ENCODE measurements at regions not wholly inside any gene's neighbourhood (a gene's known extent, or its start where the extent isn't known, plus 50 kb on each side); places are given as distances from the start of the nearest gene placed in this dataset.

DNA sequence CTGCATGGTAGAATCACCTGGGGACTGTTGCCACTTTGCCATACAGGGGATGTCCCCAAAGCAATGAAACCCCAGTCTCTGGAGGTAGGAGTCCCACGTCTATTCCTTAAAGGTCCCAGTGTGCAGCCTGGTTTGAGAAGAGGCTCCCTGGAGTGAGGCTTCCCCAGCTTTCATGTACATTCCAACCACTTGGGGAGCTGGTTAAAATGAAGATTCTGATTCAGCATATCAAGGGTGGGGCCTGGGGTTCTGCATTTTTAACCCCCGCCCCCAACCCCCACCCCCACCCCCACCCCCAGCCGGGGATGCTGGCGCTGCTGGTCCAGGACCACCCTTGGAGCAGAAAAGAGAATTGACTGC lies 241.2 kb downstream of the FOXL1 start:
- DNase-seq (ENCODE audit: low read depth, low spot score) (no peak), FAIRE-seq (no peak), ATAC-seq (no peak)
- WGBS (ENCODE audit: insufficient coverage, insufficient replicate concordance, low lambda C conversion rate, missing lambda C conversion rate), result 0% methylated on average over 3 of the region's 4 CpGs
- H4K20me1 ChIP-seq (ENCODE audit: control insufficient read depth, insufficient read depth), result no peaks in the 10 kb centered on the region
- intact Hi-C loops (cut with micrococcal nuclease; ENCODE audit: unreplicated experiment) (no loop called here), in situ Hi-C loops (cut with MboI) (no loop called here)
- no peak overlapping the region for H3K4me2 ChIP-seq (ENCODE audit: control insufficient read depth, insufficient read depth)
- RAD21 ChIA-PET (ENCODE audit: unreplicated experiment), result no interaction called here
- no peaks in the 10 kb centered on the region for H3K79me2 ChIP-seq (ENCODE audit: control insufficient read depth, insufficient read depth, low read length)
- no peaks in the 10 kb centered on the region for H3K4me1 ChIP-seq (ENCODE audit: control insufficient read depth, insufficient read depth, low read length)
- no peak overlapping the region for H2AFZ ChIP-seq (ENCODE audit: control insufficient read depth, low read depth, low read length)
- H3K4me3 ChIP-seq, result no peak overlapping the region
- BruUV-seq (replicated peaks), result no TSS peak
- no peak overlapping the region for H3K27ac ChIP-seq (ENCODE audit: control insufficient read depth, insufficient read depth)
- no peaks in the 10 kb centered on the region for H3K36me3 ChIP-seq (ENCODE audit: control insufficient read depth in 2 of 2, insufficient read depth in 2 of 2, low read length in 1 of 2)
- POLR2A ChIA-PET, result no interaction called here
- H3K9me3 ChIP-seq (replicated peaks; ENCODE audit: control insufficient read depth, insufficient read depth, low read length), result no peaks in the 10 kb centered on the region
- no peak overlapping the region for H3K9ac ChIP-seq (ENCODE audit: control insufficient read depth, insufficient read depth, low read length)
- no peaks in the 10 kb centered on the region for H3K27me3 ChIP-seq (replicated peaks in 1 of 2; ENCODE audit: control insufficient read depth in 2 of 2, insufficient read depth in 2 of 2, low read length in 1 of 2)
- TF ChIP-seq, protein P1, sequence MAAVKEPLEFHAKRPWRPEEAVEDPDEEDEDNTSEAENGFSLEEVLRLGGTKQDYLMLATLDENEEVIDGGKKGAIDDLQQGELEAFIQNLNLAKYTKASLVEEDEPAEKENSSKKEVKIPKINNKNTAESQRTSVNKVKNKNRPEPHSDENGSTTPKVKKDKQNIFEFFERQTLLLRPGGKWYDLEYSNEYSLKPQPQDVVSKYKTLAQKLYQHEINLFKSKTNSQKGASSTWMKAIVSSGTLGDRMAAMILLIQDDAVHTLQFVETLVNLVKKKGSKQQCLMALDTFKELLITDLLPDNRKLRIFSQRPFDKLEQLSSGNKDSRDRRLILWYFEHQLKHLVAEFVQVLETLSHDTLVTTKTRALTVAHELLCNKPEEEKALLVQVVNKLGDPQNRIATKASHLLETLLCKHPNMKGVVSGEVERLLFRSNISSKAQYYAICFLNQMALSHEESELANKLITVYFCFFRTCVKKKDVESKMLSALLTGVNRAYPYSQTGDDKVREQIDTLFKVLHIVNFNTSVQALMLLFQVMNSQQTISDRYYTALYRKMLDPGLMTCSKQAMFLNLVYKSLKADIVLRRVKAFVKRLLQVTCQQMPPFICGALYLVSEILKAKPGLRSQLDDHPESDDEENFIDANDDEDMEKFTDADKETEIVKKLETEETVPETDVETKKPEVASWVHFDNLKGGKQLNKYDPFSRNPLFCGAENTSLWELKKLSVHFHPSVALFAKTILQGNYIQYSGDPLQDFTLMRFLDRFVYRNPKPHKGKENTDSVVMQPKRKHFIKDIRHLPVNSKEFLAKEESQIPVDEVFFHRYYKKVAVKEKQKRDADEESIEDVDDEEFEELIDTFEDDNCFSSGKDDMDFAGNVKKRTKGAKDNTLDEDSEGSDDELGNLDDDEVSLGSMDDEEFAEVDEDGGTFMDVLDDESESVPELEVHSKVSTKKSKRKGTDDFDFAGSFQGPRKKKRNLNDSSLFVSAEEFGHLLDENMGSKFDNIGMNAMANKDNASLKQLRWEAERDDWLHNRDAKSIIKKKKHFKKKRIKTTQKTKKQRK (IDR thresholded peaks at IDR 0.05; ENCODE audit: low read depth, low read length), result no peak
- TF ChIP-seq, protein P2, sequence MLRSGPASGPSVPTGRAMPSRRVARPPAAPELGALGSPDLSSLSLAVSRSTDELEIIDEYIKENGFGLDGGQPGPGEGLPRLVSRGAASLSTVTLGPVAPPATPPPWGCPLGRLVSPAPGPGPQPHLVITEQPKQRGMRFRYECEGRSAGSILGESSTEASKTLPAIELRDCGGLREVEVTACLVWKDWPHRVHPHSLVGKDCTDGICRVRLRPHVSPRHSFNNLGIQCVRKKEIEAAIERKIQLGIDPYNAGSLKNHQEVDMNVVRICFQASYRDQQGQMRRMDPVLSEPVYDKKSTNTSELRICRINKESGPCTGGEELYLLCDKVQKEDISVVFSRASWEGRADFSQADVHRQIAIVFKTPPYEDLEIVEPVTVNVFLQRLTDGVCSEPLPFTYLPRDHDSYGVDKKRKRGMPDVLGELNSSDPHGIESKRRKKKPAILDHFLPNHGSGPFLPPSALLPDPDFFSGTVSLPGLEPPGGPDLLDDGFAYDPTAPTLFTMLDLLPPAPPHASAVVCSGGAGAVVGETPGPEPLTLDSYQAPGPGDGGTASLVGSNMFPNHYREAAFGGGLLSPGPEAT (IDR thresholded peaks at IDR 0.05; ENCODE audit: low read depth), result no peak
- TF ChIP-seq KAT2A (conservative IDR thresholded peaks at IDR 0.05; ENCODE audit: control insufficient read depth, low read depth, low read length), result no peak
- TF ChIP-seq, protein P3, sequence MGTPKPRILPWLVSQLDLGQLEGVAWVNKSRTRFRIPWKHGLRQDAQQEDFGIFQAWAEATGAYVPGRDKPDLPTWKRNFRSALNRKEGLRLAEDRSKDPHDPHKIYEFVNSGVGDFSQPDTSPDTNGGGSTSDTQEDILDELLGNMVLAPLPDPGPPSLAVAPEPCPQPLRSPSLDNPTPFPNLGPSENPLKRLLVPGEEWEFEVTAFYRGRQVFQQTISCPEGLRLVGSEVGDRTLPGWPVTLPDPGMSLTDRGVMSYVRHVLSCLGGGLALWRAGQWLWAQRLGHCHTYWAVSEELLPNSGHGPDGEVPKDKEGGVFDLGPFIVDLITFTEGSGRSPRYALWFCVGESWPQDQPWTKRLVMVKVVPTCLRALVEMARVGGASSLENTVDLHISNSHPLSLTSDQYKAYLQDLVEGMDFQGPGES (IDR thresholded peaks at IDR 0.05), result no peak
- no peak for TF ChIP-seq ASH2L (IDR thresholded peaks at IDR 0.05; ENCODE audit: borderline replicate concordance, low read depth)
- no peak for TF ChIP-seq NFYB (IDR thresholded peaks at IDR 0.05; ENCODE audit: insufficient read depth, low read depth, low read length)
- TF ChIP-seq ZNF207 (IDR thresholded peaks at IDR 0.05; ENCODE audit: borderline replicate concordance), result no peak
- no peak for TF ChIP-seq KDM1A (IDR thresholded peaks at IDR 0.05; ENCODE audit: borderline replicate concordance)
- TF ChIP-seq FOS (IDR thresholded peaks at IDR 0.05; ENCODE audit: borderline replicate concordance, extremely low read depth, insufficient read length), result no peak
- TF ChIP-seq, protein P4, sequence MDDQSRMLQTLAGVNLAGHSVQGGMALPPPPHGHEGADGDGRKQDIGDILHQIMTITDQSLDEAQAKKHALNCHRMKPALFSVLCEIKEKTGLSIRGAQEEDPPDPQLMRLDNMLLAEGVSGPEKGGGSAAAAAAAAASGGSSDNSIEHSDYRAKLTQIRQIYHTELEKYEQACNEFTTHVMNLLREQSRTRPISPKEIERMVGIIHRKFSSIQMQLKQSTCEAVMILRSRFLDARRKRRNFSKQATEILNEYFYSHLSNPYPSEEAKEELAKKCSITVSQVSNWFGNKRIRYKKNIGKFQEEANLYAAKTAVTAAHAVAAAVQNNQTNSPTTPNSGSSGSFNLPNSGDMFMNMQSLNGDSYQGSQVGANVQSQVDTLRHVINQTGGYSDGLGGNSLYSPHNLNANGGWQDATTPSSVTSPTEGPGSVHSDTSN (IDR thresholded peaks at IDR 0.05; ENCODE audit: insufficient replicate concordance, low read depth, low read length), result no peak
- TF ChIP-seq SUPT20H (IDR thresholded peaks at IDR 0.05; ENCODE audit: borderline replicate concordance, control insufficient read depth, low read depth, low read length), result no peak
- TF ChIP-seq TARDBP (IDR thresholded peaks at IDR 0.05; ENCODE audit: borderline replicate concordance), result no peak
- TF ChIP-seq ZNF622 (IDR thresholded peaks at IDR 0.05), result no peak
- TF ChIP-seq HDAC6 (IDR thresholded peaks at IDR 0.05; ENCODE audit: unreplicated experiment), result no peak
- CTCF ChIA-PET, result no interaction called here
- SMC1A ChIA-PET (ENCODE audit: uncharacterized antibody, unreplicated experiment), result no interaction called here
